Astrocyte (in vitro differentiated cells and primary cell): ENCODE measurements at regions not wholly inside any gene's neighbourhood (a gene's known extent, or its start where the extent isn't known, plus 50 kb on each side); places are given as distances from the start of the nearest gene placed in this dataset.

Source experiments
- CTCF ChIP-seq: IDR thresholded peaks from 2 replicates; pipeline ENCODE4 v1.5.1; 2011; ENCODE audit warnings: low read depth, mild to moderate bottlenecking, inconsistent platforms, low read length, moderate library complexity; ENCODE audit not compliant: insufficient read depth
- EZH2 ChIP-seq: IDR thresholded peaks from 2 replicates; pipeline ENCODE4 v1.6.1; 2012; ENCODE audit warnings: mild to moderate bottlenecking, low read length, inconsistent platforms; ENCODE audit not compliant: insufficient read depth

- TF ChIP-seq CTCF (no peak), EZH2 (no peak)
These were observed 148.6 kb downstream of the IMPG2 start for GRCh38 chr3:101171681-101172191.
